ENCODE measurements at regions not wholly inside any gene's neighbourhood (a gene's known extent, or its start where the extent isn't known, plus 50 kb on each side); places are given as distances from the start of the nearest gene placed in this dataset.

- FAIRE-seq (no peak), DNase-seq (ENCODE audit: low read depth in 1 of 2, low spot score in 2 of 2) (no peak)
- Histone ChIP-seq H2BK15ac (ENCODE audit: low read length) (no peak overlapping the region), H3K23me2 (ENCODE audit: low read depth, low read length) (peaks cover 2% of the 10 kb centered on the region; the same call in 1 of the 2 replicates), H2BK5ac (ENCODE audit: low read depth, low read length) (no peak overlapping the region), H3K14ac (ENCODE audit: insufficient read length) (no peak overlapping the region), H3K23ac (ENCODE audit: insufficient read length) (no peak overlapping the region), H3K4me2 (ENCODE audit: insufficient read depth in 1 of 2, low read depth in 2 of 2, low read length in 2 of 2) (no peak overlapping the region), H3K4me1 (replicated peaks in 1 of 4; ENCODE audit: control insufficient read depth in 3 of 4, insufficient read depth in 4 of 4, low read length in 3 of 4) (peaks cover 0 to 7% (median 5%) of the 10 kb centered on the region in 4 experiments; a peak in 3 of 7 replicates), H3K9me3 (ENCODE audit: insufficient read depth in 2 of 2, low read depth in 1 of 2, low read length in 1 of 2) (no peaks in the 10 kb centered on the region), H3K27ac (ENCODE audit: low read depth, low read length) (no peak overlapping the region), H3K79me2 (ENCODE audit: control insufficient read depth in 1 of 2, insufficient read depth in 2 of 2, low read length in 2 of 2) (no peaks in the 10 kb centered on the region), H3K18ac (ENCODE audit: extremely low read depth, low read length) (no peak overlapping the region), H2BK20ac (ENCODE audit: low read length) (no peak overlapping the region), H2BK120ac (replicated peaks; ENCODE audit: low read depth, low read length) (no peak overlapping the region), H4K5ac (ENCODE audit: insufficient read length, low read depth, low read length) (no peak overlapping the region), H2BK12ac (ENCODE audit: low read depth, low read length) (no peak overlapping the region), H4K8ac (ENCODE audit: extremely low read depth, insufficient read depth, low read length) (no peak overlapping the region), H3K79me1 (ENCODE audit: low read depth, low read length) (no peaks in the 10 kb centered on the region), H3K36me3 (ENCODE audit: control insufficient read depth in 2 of 4, insufficient read depth in 4 of 4, low read length in 3 of 4) (no peaks in the 10 kb centered on the region), H2AK5ac (ENCODE audit: low read depth, low read length) (no peak overlapping the region), H4K91ac (replicated peaks; ENCODE audit: insufficient read length, low read length) (no peak overlapping the region), H3K4me3 (ENCODE audit: extremely low read depth in 1 of 4, insufficient read depth in 2 of 4, low read depth in 3 of 4, low read length in 4 of 4) (no peak overlapping the region), H3K4ac (replicated peaks; ENCODE audit: insufficient read length, low read depth, low read length) (no peak overlapping the region), H2AFZ (ENCODE audit: low read length) (no peak overlapping the region), H3K27me3 (replicated peaks in 1 of 4; ENCODE audit: control insufficient read depth in 3 of 4, extremely low read depth in 1 of 4, insufficient read depth in 3 of 4, low read length in 3 of 4) (no peaks in the 10 kb centered on the region), H4K20me1 (replicated peaks in 1 of 2; ENCODE audit: control insufficient read depth in 1 of 2, insufficient read depth in 2 of 2, low read length in 2 of 2) (no peaks in the 10 kb centered on the region), H3K56ac (replicated peaks; ENCODE audit: insufficient read length, low read depth, low read length) (no peak overlapping the region), H3K9ac (replicated peaks in 1 of 4; ENCODE audit: extremely low read depth in 1 of 4, low read depth in 3 of 4, low read length in 3 of 4) (no peak overlapping the region)
- no peak for TF ChIP-seq SAP30 (IDR thresholded peaks at IDR 0.05; ENCODE audit: insufficient read depth, insufficient replicate concordance, low read length)
- no peak for TF ChIP-seq NANOG (IDR thresholded peaks at IDR 0.05; ENCODE audit: insufficient read depth, low read depth, low read length, poor library complexity, severe bottlenecking)
- TF ChIP-seq RBBP5 (IDR thresholded peaks at IDR 0.05; ENCODE audit: borderline replicate concordance, low read depth, low read length): no peak
- no peak for TF ChIP-seq EZH2 (IDR thresholded peaks at IDR 0.05; ENCODE audit: low read depth, low read length, severe bottlenecking)
- TF ChIP-seq HDAC2 (IDR thresholded peaks at IDR 0.05; ENCODE audit: borderline replicate concordance in 1 of 2, low read depth in 2 of 2, low read length in 2 of 2): no peak
- no peak for TF ChIP-seq TCF12 (IDR thresholded peaks at IDR 0.05; ENCODE audit: low read depth, low read length)
- no peak for TF ChIP-seq POU5F1 (IDR thresholded peaks at IDR 0.05; ENCODE audit: low read depth, low read length)
- no peak for TF ChIP-seq CHD1 (IDR thresholded peaks at IDR 0.05; ENCODE audit: low read depth, low read length)
- no peak for TF ChIP-seq SIX5 (IDR thresholded peaks at IDR 0.05; ENCODE audit: low read depth, low read length)
- TF ChIP-seq CREB1 (IDR thresholded peaks at IDR 0.05): no peak
- TF ChIP-seq FOSL1 (IDR thresholded peaks at IDR 0.05; ENCODE audit: insufficient read depth, low read depth, low read length): no peak
- TF ChIP-seq YY1 (IDR thresholded peaks at IDR 0.05; ENCODE audit: low read depth, low read length): no peak
- WGBS, 2 experiments (ENCODE audit: extremely low coverage in 1 of 2, insufficient coverage in 1 of 2, insufficient read length in 1 of 2, insufficient replicate concordance in 2 of 2, low coverage in 1 of 2, low lambda C conversion rate in 2 of 2, missing lambda C conversion rate in 1 of 2): 76% methylated on average over 8 of the region's 8 CpGs; no CpG with 5 or more reads in 1 of the 2 experiments
- CTCF ChIA-PET (ENCODE audit: partially characterized antibody): interaction anchor here (2.6 kb wide), 1 partner anchor 15 kb away, joined by 9 read pairs; no protein-coding TSS in a partner anchor
- POLR2A ChIA-PET (ENCODE audit: partially characterized antibody): no interaction called here
Observed at GRCh38 chr10:123377883-123378282, 223.7 kb downstream of the BUB3 start.

All from H1 (cell line).